Kidney (tissue), 13 donors: ENCODE measurements at regions not wholly inside any gene's neighbourhood (a gene's known extent, or its start where the extent isn't known, plus 50 kb on each side); places are given as distances from the start of the nearest gene placed in this dataset.

Experiments
- DNase-seq, 5 donors: peaks; one replicate each; pipeline ENCODE4 v3.0.0-alpha.2; 2013 to 2020
- FAIRE-seq: peaks from 2 replicates; lab custom pipeline; 2012; peaks lifted over from hg19 to GRCh38; lab: Jason Lieb, UNC
- H3K27ac ChIP-seq, 2 donors: one replicate each; pipeline ENCODE4 v1.7.0; 2013; ENCODE audit warnings: low read depth in 2 of 2, low read length in 2 of 2, inconsistent platforms in 1 of 2
- H3K27me3 ChIP-seq: one replicate; pipeline ENCODE4 v1.7.1; 2013; ENCODE audit warnings: low read length, inconsistent platforms; ENCODE audit not compliant: control insufficient read depth, insufficient read depth
- H3K36me3 ChIP-seq, 3 donors: one replicate each; pipeline versions ENCODE4 v1.7.0 to v1.7.1; 2013; ENCODE audit warnings: low read length in 3 of 3, control low read depth in 1 of 3, inconsistent platforms in 1 of 3; ENCODE audit not compliant: insufficient read depth in 3 of 3, control insufficient read depth in 2 of 3
- H3K4me1 ChIP-seq, 3 donors: one replicate each; pipeline versions ENCODE4 v1.7.0 to v1.7.1; 2013; ENCODE audit warnings: low read length in 3 of 3, inconsistent platforms in 1 of 3, low read depth in 1 of 3; ENCODE audit not compliant: control insufficient read depth in 2 of 3, insufficient read depth in 2 of 3
- H3K4me3 ChIP-seq, 3 donors: one replicate each; pipeline versions ENCODE4 v1.7.0 to v1.8.1; 2013; ENCODE audit warnings: low read length in 3 of 3, control low read depth in 1 of 3, inconsistent platforms in 1 of 3
- H3K9ac ChIP-seq, 3 donors: one replicate each; pipeline versions ENCODE4 v1.7.0 to v1.7.1; 2013; ENCODE audit warnings: low read length in 3 of 3, control low read depth in 1 of 3, inconsistent platforms in 1 of 3
- H3K9me3 ChIP-seq, 3 donors: one replicate each; pipeline versions ENCODE4 v1.7.0 to v1.7.1; 2013; ENCODE audit warnings: low read length in 3 of 3, control low read depth in 1 of 3, inconsistent platforms in 1 of 3; ENCODE audit not compliant: control insufficient read depth in 2 of 3, insufficient read depth in 1 of 3
- CTCF ChIP-seq: IDR thresholded peaks from 3 replicates; pipeline ENCODE4 v1.5.1; 2012; ENCODE audit warnings: mild to moderate bottlenecking, moderate library complexity, borderline replicate concordance; ENCODE audit not compliant: insufficient read depth; ENCODE audit errors: extremely low read depth
- intact Hi-C: fragments of 100-400 bp; cut with DNase I; formaldehyde crosslinking; loops from one replicate; pipeline ENCODE4 v1.11.1; 2022
- donor health status: control.
- donor health status: control.
- donor health status: control.
- donor health status: control.
- donor health status: control.
- donor health status: DM: yes; HTN: yes; CAD: no.
- donor health status: Normal renal cell carcinoma (clear cell type).

GRCh38 chr12:90619943-90620342 is 335.0 kb downstream of the CCER1 start:
- H3K27me3 ChIP-seq: no peaks in the 10 kb centered on the region
- H3K9me3 ChIP-seq: no peaks in the 10 kb centered on the region
- H3K36me3 ChIP-seq: no peaks in the 10 kb centered on the region
- H3K9ac ChIP-seq: no peak overlapping the region
- intact Hi-C loops: no loop called here
- no peak overlapping the region for H3K4me3 ChIP-seq
- no peaks in the 10 kb centered on the region for H3K4me1 ChIP-seq
- FAIRE-seq: no peak
- DNase-seq: peak in 1 of 5 donors; percentile 10
- no peak overlapping the region for H3K27ac ChIP-seq
- no peak for TF ChIP-seq CTCF

- no peaks in the 10 kb centered on the region for H3K4me1 ChIP-seq
- H3K4me3 ChIP-seq: no peak overlapping the region
- TF ChIP-seq CTCF: no peak
- H3K9me3 ChIP-seq: no peaks in the 10 kb centered on the region
- H3K27ac ChIP-seq: no peak overlapping the region
- no peaks in the 10 kb centered on the region for H3K36me3 ChIP-seq
- H3K9ac ChIP-seq: no peak overlapping the region
- FAIRE-seq: no peak
- no peak for DNase-seq
- intact Hi-C loops: no loop called here
- no peaks in the 10 kb centered on the region for H3K27me3 ChIP-seq
Observed at GRCh38 chr12:90618586-90618985, 336.4 kb downstream of the CCER1 start.

- H3K27ac ChIP-seq: no peak overlapping the region
- intact Hi-C loops: no loop called here
Observed at GRCh38 chr12:90611891-90612290, 343.1 kb downstream of the CCER1 start.

More at GRCh38 chr12:90611891-90612290, 343.1 kb downstream of the CCER1 start:
- Histone ChIP-seq H3K9ac (no peak overlapping the region), H3K27me3 (no peaks in the 10 kb centered on the region), H3K9me3 (no peaks in the 10 kb centered on the region), H3K36me3 (no peaks in the 10 kb centered on the region), H3K4me1 (no peaks in the 10 kb centered on the region), H3K4me3 (no peak overlapping the region)
- no peak for FAIRE-seq
- no peak for TF ChIP-seq CTCF
- no peak for DNase-seq
